C4-2B (cell line): ENCODE measurements at regions not wholly inside any gene's neighbourhood (a gene's known extent, or its start where the extent isn't known, plus 50 kb on each side); places are given as distances from the start of the nearest gene placed in this dataset.

Source experiments
- H3K27ac ChIP-seq: fragments of 450-650 bp; 2 replicates; pipeline ENCODE4 v1.5.1; 2017
- CTCF ChIP-seq: fragments of 450-650 bp; conservative IDR thresholded peaks from 2 replicates; pipeline ENCODE4 v1.5.1; 2017; ENCODE audit warnings: mild to moderate bottlenecking
- ZFX ChIP-seq: fragments of 450-650 bp; IDR thresholded peaks from 2 replicates; pipeline ENCODE4 v1.6.1; 2017

- no peak overlapping the region for H3K27ac ChIP-seq
- TF ChIP-seq CTCF = no peak
- no peak for TF ChIP-seq ZFX
Observed at GRCh38 chr12:71262466-71262865, 104.7 kb upstream of the TSPAN8 start.

GRCh38 chr12:71252473-71252872 lies 94.7 kb upstream of the TSPAN8 start:
- TF ChIP-seq ZFX = no peak
- no peak for TF ChIP-seq CTCF
- H3K27ac ChIP-seq = no peak overlapping the region

GRCh38 chr12:71250166-71250565 lies 92.4 kb upstream of the TSPAN8 start:
- no peak for TF ChIP-seq ZFX
- H3K27ac ChIP-seq = no peak overlapping the region

GRCh38 chr12:71243370-71243769 lies 85.6 kb upstream of the TSPAN8 start:
- TF ChIP-seq CTCF (no peak), ZFX (no peak)
- no peak overlapping the region for H3K27ac ChIP-seq

GRCh38 chr12:71242511-71242910 lies 84.7 kb upstream of the TSPAN8 start:
- no peak overlapping the region for H3K27ac ChIP-seq
- no peak for TF ChIP-seq ZFX
- TF ChIP-seq CTCF = no peak

GRCh38 chr12:71240946-71241345 lies 83.1 kb upstream of the TSPAN8 start:
- no peak overlapping the region for H3K27ac ChIP-seq
- TF ChIP-seq ZFX = no peak

- TF ChIP-seq CTCF = no peak
- no peak for TF ChIP-seq ZFX
- no peak overlapping the region for H3K27ac ChIP-seq
Observed at GRCh38 chr12:71239731-71240130, 81.9 kb upstream of the TSPAN8 start.

GRCh38 chr12:71237128-71237527 lies 79.3 kb upstream of the TSPAN8 start:
- TF ChIP-seq ZFX (no peak), CTCF (no peak)
- H3K27ac ChIP-seq = no peak overlapping the region
